NCI-H2227 treated with DMSO at 0.1 percent for 48 hours (cell line): ENCODE measurements at regions not wholly inside any gene's neighbourhood (a gene's known extent, or its start where the extent isn't known, plus 50 kb on each side); places are given as distances from the start of the nearest gene placed in this dataset.

ENCODE experiments used
- DNase-seq: peaks from one replicate; lab custom pipeline; 2025; lab: John Stamatoyannopoulos, UW

GRCh38 chr7:53520841-53521240 is 485.4 kb downstream of the POM121L12 start:
- DNase-seq: no peak

GRCh38 chr7:53521638-53522184 is 486.3 kb downstream of the POM121L12 start:
- DNase-seq: no peak

- no peak for DNase-seq
Observed at GRCh38 chr7:53539558-53539957, 504.1 kb downstream of the POM121L12 start.

- no peak for DNase-seq
Observed at GRCh38 chr7:53541475-53541874, 506.0 kb downstream of the POM121L12 start.

GRCh38 chr7:53542157-53542556 is 506.7 kb downstream of the POM121L12 start:
- no peak for DNase-seq
